Ectodermal cell (in vitro differentiated cells): ENCODE measurements at regions not wholly inside any gene's neighbourhood (a gene's known extent, or its start where the extent isn't known, plus 50 kb on each side); places are given as distances from the start of the nearest gene placed in this dataset.

ENCODE experiments used
- H3K27ac ChIP-seq: 2 replicates; pipeline ENCODE4 v1.7.0; 2013; ENCODE audit warnings: mild to moderate bottlenecking, low read depth, low read length; ENCODE audit not compliant: insufficient read depth, poor library complexity, severe bottlenecking
- H3K27me3 ChIP-seq: 2 replicates; pipeline ENCODE4 v1.7.0; 2013; ENCODE audit warnings: mild to moderate bottlenecking, low read length; ENCODE audit not compliant: insufficient read depth, control insufficient read depth, poor library complexity, severe bottlenecking
- H3K36me3 ChIP-seq: one replicate; pipeline ENCODE4 v1.7.0; 2013; ENCODE audit warnings: low read length; ENCODE audit not compliant: control insufficient read depth, insufficient read depth
- H3K4me1 ChIP-seq: one replicate; pipeline ENCODE4 v1.7.0; 2013; ENCODE audit warnings: low read length; ENCODE audit not compliant: control insufficient read depth, insufficient read depth
- H3K4me3 ChIP-seq: 2 replicates; pipeline ENCODE4 v1.7.0; 2013; ENCODE audit warnings: low read depth, low read length, control low read depth; ENCODE audit not compliant: insufficient read depth
- H3K9me3 ChIP-seq: 2 replicates; pipeline ENCODE4 v1.7.0; 2013; ENCODE audit warnings: mild to moderate bottlenecking, low read length, moderate library complexity; ENCODE audit not compliant: control insufficient read depth
- WGBS, 2 experiments: methylation state at CpG; one replicate each; pipeline ENCODE4 v1.1.7; 2013; ENCODE audit warnings: missing lambda C conversion rate in 2 of 2; 5-methylcytosine and 5-hydroxymethylcytosine counted together

GRCh38 chr6:148211777-148212324 lies 130.8 kb upstream of the SASH1 start:
- Histone ChIP-seq H3K27me3 (no peaks in the 10 kb centered on the region), H3K9me3 (no peaks in the 10 kb centered on the region), H3K4me1 (peaks cover 6% of the 10 kb centered on the region), H3K36me3 (no peaks in the 10 kb centered on the region), H3K4me3 (no peak overlapping the region), H3K27ac (no peak overlapping the region)
- WGBS, 2 experiments, result 92 to 94% methylated on average over 11 of the region's 11 CpGs

- no peaks in the 10 kb centered on the region for H3K36me3 ChIP-seq
- no peaks in the 10 kb centered on the region for H3K9me3 ChIP-seq
- H3K27ac ChIP-seq, result no peak overlapping the region
- no peak overlapping the region for H3K4me3 ChIP-seq
- H3K4me1 ChIP-seq, result peaks cover 6% of the 10 kb centered on the region
- 92 to 95% methylated on average over 2 to 3 of the region's 3 CpGs for WGBS, 2 experiments
- H3K27me3 ChIP-seq, result no peaks in the 10 kb centered on the region
Observed at GRCh38 chr6:148212366-148212765, 130.3 kb upstream of the SASH1 start.

GRCh38 chr6:148213366-148213765 lies 129.3 kb upstream of the SASH1 start:
- Histone ChIP-seq H3K27me3 (no peaks in the 10 kb centered on the region), H3K27ac (no peak overlapping the region), H3K4me3 (no peak overlapping the region), H3K9me3 (no peaks in the 10 kb centered on the region), H3K4me1 (peaks cover 6% of the 10 kb centered on the region), H3K36me3 (no peaks in the 10 kb centered on the region)
- WGBS, 2 experiments, result 85 to 89% methylated on average over 2 to 3 of the region's 3 CpGs

- Histone ChIP-seq H3K4me3 (no peak overlapping the region), H3K27ac (no peak overlapping the region), H3K36me3 (no peaks in the 10 kb centered on the region), H3K27me3 (no peaks in the 10 kb centered on the region), H3K9me3 (no peaks in the 10 kb centered on the region), H3K4me1 (peaks cover 6% of the 10 kb centered on the region)
- 91 to 93% methylated on average over 5 of the region's 5 CpGs for WGBS, 2 experiments
Observed at GRCh38 chr6:148214667-148215066, 128.0 kb upstream of the SASH1 start.

GRCh38 chr6:148217051-148217450 lies 125.6 kb upstream of the SASH1 start:
- 92 to 97% methylated on average over 4 of the region's 4 CpGs for WGBS, 2 experiments
- H3K27me3 ChIP-seq, result no peaks in the 10 kb centered on the region
- H3K4me3 ChIP-seq, result no peak overlapping the region
- H3K4me1 ChIP-seq, result peaks cover 6% of the 10 kb centered on the region
- H3K27ac ChIP-seq, result no peak overlapping the region
- no peaks in the 10 kb centered on the region for H3K9me3 ChIP-seq
- no peaks in the 10 kb centered on the region for H3K36me3 ChIP-seq

- Histone ChIP-seq H3K9me3 (no peaks in the 10 kb centered on the region), H3K27me3 (no peaks in the 10 kb centered on the region), H3K27ac (no peak overlapping the region), H3K4me3 (no peak overlapping the region), H3K36me3 (no peaks in the 10 kb centered on the region), H3K4me1 (peaks cover 2% of the 10 kb centered on the region)
- WGBS, 2 experiments, result 83 to 95% methylated on average over 1 to 3 of the region's 3 CpGs
Observed at GRCh38 chr6:148217921-148218320, 124.7 kb upstream of the SASH1 start.

- H3K36me3 ChIP-seq, result no peaks in the 10 kb centered on the region
- WGBS, 2 experiments, result 90 to 92% methylated on average over 3 of the region's 3 CpGs
- no peak overlapping the region for H3K4me3 ChIP-seq
- H3K9me3 ChIP-seq, result no peaks in the 10 kb centered on the region
- no peak overlapping the region for H3K27ac ChIP-seq
- no peaks in the 10 kb centered on the region for H3K4me1 ChIP-seq
- no peaks in the 10 kb centered on the region for H3K27me3 ChIP-seq
Observed at GRCh38 chr6:148218542-148219258, 123.9 kb upstream of the SASH1 start.

- WGBS, 2 experiments, result 38 to 63% methylated on average over 5 to 6 of the region's 6 CpGs
- Histone ChIP-seq H3K27ac (no peak overlapping the region), H3K36me3 (no peaks in the 10 kb centered on the region)
Observed at GRCh38 chr6:148221196-148221979, 121.2 kb upstream of the SASH1 start.

GRCh38 chr6:148222376-148222775 lies 120.3 kb upstream of the SASH1 start:
- H3K4me3 ChIP-seq, result no peak overlapping the region
- H3K9me3 ChIP-seq, result no peaks in the 10 kb centered on the region
- 84 to 89% methylated on average over 2 of the region's 3 CpGs for WGBS, 2 experiments

More at GRCh38 chr6:148221196-148221979, 121.2 kb upstream of the SASH1 start:
- H3K27me3 ChIP-seq, result no peaks in the 10 kb centered on the region
- H3K4me3 ChIP-seq, result no peak overlapping the region
- no peaks in the 10 kb centered on the region for H3K4me1 ChIP-seq
- H3K9me3 ChIP-seq, result no peaks in the 10 kb centered on the region

GRCh38 chr6:148222846-148223245 lies 119.8 kb upstream of the SASH1 start:
- 76 to 78% methylated on average over 5 to 6 of the region's 6 CpGs for WGBS, 2 experiments
- H3K9me3 ChIP-seq, result no peaks in the 10 kb centered on the region
- H3K27ac ChIP-seq, result no peak overlapping the region
- no peaks in the 10 kb centered on the region for H3K4me1 ChIP-seq
- H3K4me3 ChIP-seq, result no peak overlapping the region
- H3K36me3 ChIP-seq, result no peaks in the 10 kb centered on the region
- no peaks in the 10 kb centered on the region for H3K27me3 ChIP-seq

More at GRCh38 chr6:148222376-148222775, 120.3 kb upstream of the SASH1 start:
- Histone ChIP-seq H3K27me3 (no peaks in the 10 kb centered on the region), H3K4me1 (no peaks in the 10 kb centered on the region), H3K27ac (no peak overlapping the region), H3K36me3 (no peaks in the 10 kb centered on the region)
